GM18520 (cell line): ENCODE measurements at regions not wholly inside any gene's neighbourhood (a gene's known extent, or its start where the extent isn't known, plus 50 kb on each side); places are given as distances from the start of the nearest gene placed in this dataset.
"Not testable (repeated sequence)": the region's sequence is repeated elsewhere in the genome, so short reads cannot be mapped to it uniquely, and the experiment has no call there.

Source experiments
- ATAC-seq: cut with Tn5 transposase; IDR thresholded peaks from one replicate; pipeline ENCODE4 v1.9.1; 2021; ENCODE audit not compliant: unreplicated experiment

- ATAC-seq: no peak
These were observed 1471.4 kb upstream of the PCDH20 start for GRCh38 chr13:62887046-62887445.

- ATAC-seq: no peak
These were observed 1463.4 kb upstream of the PCDH20 start for GRCh38 chr13:62879071-62879470.

- no peak for ATAC-seq
These were observed 1459.5 kb upstream of the PCDH20 start for GRCh38 chr13:62875118-62875640.

GRCh38 chr13:62850331-62850730 is 1434.7 kb upstream of the PCDH20 start:
- ATAC-seq: no peak

GRCh38 chr13:62847520-62847919 is 1431.9 kb upstream of the PCDH20 start:
- no peak for ATAC-seq

GRCh38 chr13:62846302-62846701 is 1430.7 kb upstream of the PCDH20 start:
- ATAC-seq: no peak

- ATAC-seq: no peak
These were observed 1423.7 kb upstream of the PCDH20 start for GRCh38 chr13:62839338-62839737.

GRCh38 chr13:62838929-62839328 is 1423.3 kb upstream of the PCDH20 start:
- ATAC-seq: no peak

- ATAC-seq: no peak
These were observed 1422.2 kb upstream of the PCDH20 start for GRCh38 chr13:62837895-62838294.

- no peak for ATAC-seq
These were observed 1413.8 kb upstream of the PCDH20 start for GRCh38 chr13:62829486-62829885.

GRCh38 chr13:62799931-62800436 is 1384.3 kb upstream of the PCDH20 start:
- ATAC-seq: no peak

- ATAC-seq: no peak
These were observed 1383.4 kb upstream of the PCDH20 start for GRCh38 chr13:62799038-62799535.

- no peak for ATAC-seq
These were observed 1378.2 kb upstream of the PCDH20 start for GRCh38 chr13:62793850-62794249.

GRCh38 chr13:62781866-62782265 is 1366.2 kb upstream of the PCDH20 start:
- no peak for ATAC-seq

- ATAC-seq: no peak
These were observed 1363.5 kb upstream of the PCDH20 start for GRCh38 chr13:62779161-62779560.

- no peak for ATAC-seq
These were observed 1351.8 kb upstream of the PCDH20 start for GRCh38 chr13:62767473-62767872.

GRCh38 chr13:62760724-62761123 is 1345.1 kb upstream of the PCDH20 start:
- no peak for ATAC-seq

GRCh38 chr13:62747629-62748028 is 1332.0 kb upstream of the PCDH20 start:
- no peak for ATAC-seq

GRCh38 chr13:62747152-62747551 is 1331.5 kb upstream of the PCDH20 start:
- ATAC-seq: no peak

- ATAC-seq: not testable (repeated sequence)
These were observed 1314.1 kb upstream of the PCDH20 start for GRCh38 chr13:62729746-62730145.

GRCh38 chr13:62721893-62722292 is 1306.2 kb upstream of the PCDH20 start:
- no peak for ATAC-seq

- ATAC-seq: not testable (repeated sequence)
These were observed 1296.3 kb upstream of the PCDH20 start for GRCh38 chr13:62711948-62712347.

- ATAC-seq: no peak
These were observed 1295.1 kb upstream of the PCDH20 start for GRCh38 chr13:62710787-62711186.
